ENCODE measurements at regions not wholly inside any gene's neighbourhood (a gene's known extent, or its start where the extent isn't known, plus 50 kb on each side); places are given as distances from the start of the nearest gene placed in this dataset.

- TF ChIP-seq EP300 (IDR thresholded peaks at IDR 0.05) (no peak), POLR2A (IDR thresholded peaks at IDR 0.05) (no peak)
- TF ChIP-seq, protein P1, sequence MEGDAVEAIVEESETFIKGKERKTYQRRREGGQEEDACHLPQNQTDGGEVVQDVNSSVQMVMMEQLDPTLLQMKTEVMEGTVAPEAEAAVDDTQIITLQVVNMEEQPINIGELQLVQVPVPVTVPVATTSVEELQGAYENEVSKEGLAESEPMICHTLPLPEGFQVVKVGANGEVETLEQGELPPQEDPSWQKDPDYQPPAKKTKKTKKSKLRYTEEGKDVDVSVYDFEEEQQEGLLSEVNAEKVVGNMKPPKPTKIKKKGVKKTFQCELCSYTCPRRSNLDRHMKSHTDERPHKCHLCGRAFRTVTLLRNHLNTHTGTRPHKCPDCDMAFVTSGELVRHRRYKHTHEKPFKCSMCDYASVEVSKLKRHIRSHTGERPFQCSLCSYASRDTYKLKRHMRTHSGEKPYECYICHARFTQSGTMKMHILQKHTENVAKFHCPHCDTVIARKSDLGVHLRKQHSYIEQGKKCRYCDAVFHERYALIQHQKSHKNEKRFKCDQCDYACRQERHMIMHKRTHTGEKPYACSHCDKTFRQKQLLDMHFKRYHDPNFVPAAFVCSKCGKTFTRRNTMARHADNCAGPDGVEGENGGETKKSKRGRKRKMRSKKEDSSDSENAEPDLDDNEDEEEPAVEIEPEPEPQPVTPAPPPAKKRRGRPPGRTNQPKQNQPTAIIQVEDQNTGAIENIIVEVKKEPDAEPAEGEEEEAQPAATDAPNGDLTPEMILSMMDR (IDR thresholded peaks at IDR 0.05) = no peak
These were observed 322.4 kb downstream of the ANXA1 start for GRCh38 chr9:73474002-73474600.

Data from upper lobe of left lung (tissue), 4 donors.